Subcutaneous abdominal adipose tissue (tissue), 5 donors: ENCODE measurements at regions not wholly inside any gene's neighbourhood (a gene's known extent, or its start where the extent isn't known, plus 50 kb on each side); places are given as distances from the start of the nearest gene placed in this dataset.

Experiments
- H3K27ac ChIP-seq: one replicate; pipeline ENCODE4 v1.7.0; 2013; ENCODE audit warnings: low read depth, mild to moderate bottlenecking, inconsistent platforms, low read length, moderate library complexity
- H3K27me3 ChIP-seq, 5 donors: one replicate each; pipeline ENCODE4 v1.7.0; 2013; ENCODE audit warnings: low read length in 5 of 5, inconsistent platforms in 1 of 5; ENCODE audit not compliant: control insufficient read depth in 5 of 5, insufficient read depth in 4 of 5
- H3K36me3 ChIP-seq, 5 donors: one replicate each; pipeline ENCODE4 v1.7.0; 2013; ENCODE audit warnings: low read length in 5 of 5; ENCODE audit not compliant: control insufficient read depth in 5 of 5, insufficient read depth in 5 of 5
- H3K4me1 ChIP-seq, 5 donors: one replicate each; pipeline ENCODE4 v1.7.0; 2013; ENCODE audit warnings: low read length in 5 of 5, mild to moderate bottlenecking in 3 of 5, moderate library complexity in 1 of 5; ENCODE audit not compliant: control insufficient read depth in 5 of 5, insufficient read depth in 5 of 5
- H3K4me3 ChIP-seq, 5 donors: one replicate each; pipeline ENCODE4 v1.7.0; 2013; ENCODE audit warnings: low read length in 5 of 5, low read depth in 1 of 5
- H3K9ac ChIP-seq, 5 donors: one replicate each; pipeline ENCODE4 v1.7.0; 2013; ENCODE audit warnings: low read length in 5 of 5, mild to moderate bottlenecking in 4 of 5, moderate library complexity in 3 of 5
- H3K9me3 ChIP-seq, 5 donors: one replicate each; pipeline ENCODE4 v1.7.0; 2013; ENCODE audit warnings: low read length in 5 of 5; ENCODE audit not compliant: control insufficient read depth in 5 of 5
- donor health status: healthy.
- donor health status: healthy.
- donor health status: healthy.
- donor health status: healthy.
- donor health status: healthy.

DNA sequence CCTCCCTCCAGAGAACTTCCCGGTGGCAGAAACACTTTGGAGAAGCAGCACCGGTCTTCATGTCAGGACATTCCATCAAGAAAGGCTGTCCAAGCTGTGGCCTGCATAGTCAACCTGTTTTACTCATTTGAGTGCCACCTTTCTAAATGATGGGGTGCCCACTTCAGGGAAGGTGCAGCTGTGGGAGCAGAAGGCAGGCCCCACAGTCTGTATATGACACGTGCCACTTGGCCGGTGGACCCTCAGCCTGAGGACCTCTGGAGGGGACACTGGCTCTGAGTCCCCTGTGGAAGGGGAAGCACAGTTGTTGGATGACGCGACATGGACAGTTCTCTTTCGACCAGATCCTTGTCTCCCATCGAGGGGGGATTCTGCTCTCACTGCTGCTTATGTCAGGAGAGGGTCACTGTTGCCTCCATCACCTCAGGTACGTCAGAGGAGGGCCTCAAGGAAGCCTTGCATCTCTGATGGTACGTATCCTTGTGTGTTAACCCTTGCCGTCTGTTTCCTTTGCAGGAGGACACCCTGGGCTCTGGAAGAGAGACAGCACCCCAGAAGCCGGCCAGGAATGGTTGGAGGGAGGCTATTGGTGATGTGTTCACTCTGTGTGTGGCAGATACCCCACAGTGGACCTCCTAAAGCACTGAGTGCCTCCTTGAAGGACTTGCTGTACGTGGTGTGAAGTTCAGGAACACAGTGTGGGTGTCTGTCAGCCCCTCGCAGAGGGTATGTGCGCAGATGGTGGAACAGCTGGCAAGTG, 132.1 kb upstream of the RTL1 start:
- Histone ChIP-seq H3K4me1 (no peaks in the 10 kb centered on the region), H3K9me3 (no peaks in the 10 kb centered on the region), H3K36me3 (no peaks in the 10 kb centered on the region), H3K9ac (no peak overlapping the region), H3K27me3 (peaks cover 0 to 4% (median 0%) of the 10 kb centered on the region in 5 donors), H3K27ac (no peak overlapping the region), H3K4me3 (no peak overlapping the region)

DNA sequence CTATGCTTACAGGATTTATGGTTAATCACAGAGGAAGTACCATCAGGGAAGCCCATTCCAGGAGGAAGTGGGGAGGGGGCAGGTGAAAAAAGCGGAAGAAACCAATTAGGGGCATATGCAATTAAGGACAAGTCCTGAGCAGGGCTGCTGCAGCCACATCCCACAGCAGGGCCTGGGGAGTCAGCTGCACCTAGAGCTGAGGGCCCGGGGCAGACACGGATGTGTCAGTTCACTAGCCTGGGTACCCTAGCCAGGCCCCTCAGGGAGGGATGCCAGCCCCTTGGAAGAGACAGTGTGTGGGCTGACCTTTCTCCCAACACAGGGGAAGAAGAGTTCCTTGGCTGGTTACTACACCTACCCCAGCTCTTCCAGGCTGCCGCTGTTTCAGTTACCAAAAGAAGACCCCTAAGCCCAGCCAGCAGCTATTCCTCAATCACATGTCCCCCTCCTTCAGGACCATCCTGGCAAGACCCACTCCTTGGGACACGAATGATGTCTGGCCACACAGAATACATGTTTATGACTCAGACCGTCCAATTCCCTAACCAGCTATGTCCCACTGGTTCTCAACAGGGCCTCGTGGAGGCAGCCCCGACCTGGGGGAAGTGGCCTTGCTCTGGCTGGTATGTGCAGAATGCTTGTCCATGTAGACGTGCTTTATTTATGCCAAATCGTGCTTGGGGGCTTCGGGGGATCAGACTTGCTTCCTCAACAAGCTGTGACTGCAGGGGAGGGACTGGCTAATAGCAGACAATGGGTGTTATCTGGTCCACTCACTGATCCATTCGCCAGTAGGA, 133.7 kb upstream of the RTL1 start:
- Histone ChIP-seq H3K36me3 (no peaks in the 10 kb centered on the region), H3K27me3 (peaks cover 0 to 4% (median 0%) of the 10 kb centered on the region in 5 donors)

DNA sequence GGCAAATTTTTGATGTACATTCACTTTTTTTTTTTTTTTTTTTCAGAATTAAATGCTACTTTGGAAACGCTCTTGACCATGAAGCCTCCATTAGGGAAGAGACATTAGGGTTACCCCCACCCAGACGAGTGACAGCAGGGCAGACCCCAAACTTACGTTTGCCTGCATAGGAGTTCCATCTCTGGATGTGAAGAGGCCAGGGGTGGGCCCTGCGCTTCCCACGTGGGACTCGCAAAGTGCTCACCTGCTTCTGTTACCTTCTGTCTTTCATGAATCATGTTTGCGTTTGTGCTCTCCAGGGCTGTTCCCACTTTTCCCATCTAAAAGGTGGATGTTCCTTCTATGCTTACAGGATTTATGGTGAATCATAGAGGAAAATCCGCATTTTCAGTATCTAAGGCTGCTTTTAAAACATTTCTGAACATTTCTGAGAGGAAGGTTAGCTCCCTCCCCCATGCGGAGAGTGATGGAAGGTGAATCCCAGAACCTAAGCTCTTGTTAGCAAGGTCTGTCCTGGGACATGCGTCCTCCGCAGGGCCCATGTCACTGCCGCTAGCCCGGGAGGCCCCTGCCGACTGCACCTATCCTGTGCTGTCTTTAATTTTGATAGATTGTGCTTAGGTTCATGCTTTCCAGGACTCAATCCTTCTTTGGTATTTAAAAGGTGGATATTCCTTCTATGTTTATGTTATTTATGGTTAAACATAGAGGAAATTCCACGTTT, 135.7 kb upstream of the RTL1 start:
- no peaks in the 10 kb centered on the region for H3K36me3 ChIP-seq
- peaks cover 0 to 4% (median 0%) of the 10 kb centered on the region in 5 donors for H3K27me3 ChIP-seq
- H3K9ac ChIP-seq: no peak overlapping the region
- no peaks in the 10 kb centered on the region for H3K4me1 ChIP-seq
- no peak overlapping the region for H3K27ac ChIP-seq
- no peak overlapping the region for H3K4me3 ChIP-seq
- H3K9me3 ChIP-seq: no peaks in the 10 kb centered on the region

More for the DNA sequence above, 133.7 kb upstream of the RTL1 start:
- Histone ChIP-seq H3K4me1 (no peaks in the 10 kb centered on the region), H3K27ac (no peak overlapping the region), H3K9ac (no peak overlapping the region), H3K9me3 (no peaks in the 10 kb centered on the region), H3K4me3 (no peak overlapping the region)

DNA sequence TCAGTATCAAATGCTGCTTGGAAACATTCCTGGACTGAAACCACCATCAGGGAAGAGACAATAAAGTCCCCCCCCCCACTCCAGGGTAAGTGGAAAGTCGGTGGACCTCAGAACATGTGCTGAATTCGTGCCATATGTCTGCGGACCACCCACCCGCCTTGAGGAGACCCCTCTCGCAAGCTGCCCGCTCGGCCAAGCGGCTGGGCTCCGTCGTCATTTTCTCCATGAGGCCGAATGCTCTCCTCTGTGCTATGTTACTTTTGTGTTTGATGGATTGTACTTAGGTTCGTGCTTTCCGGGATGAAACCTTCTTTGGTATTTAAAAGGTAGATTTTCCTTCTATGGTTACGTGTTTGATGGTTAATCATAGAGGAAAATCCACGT, 136.2 kb upstream of the RTL1 start:
- Histone ChIP-seq H3K9ac (no peak overlapping the region), H3K4me1 (no peaks in the 10 kb centered on the region), H3K27ac (no peak overlapping the region), H3K36me3 (no peaks in the 10 kb centered on the region), H3K4me3 (no peak overlapping the region), H3K27me3 (peaks cover 0 to 4% (median 0%) of the 10 kb centered on the region in 5 donors), H3K9me3 (no peaks in the 10 kb centered on the region)

- H3K27ac ChIP-seq: no peak overlapping the region
- H3K27me3 ChIP-seq: peaks cover 0 to 1% (median 0%) of the 10 kb centered on the region in 5 donors
- no peak overlapping the region for H3K4me3 ChIP-seq
- H3K9me3 ChIP-seq: no peaks in the 10 kb centered on the region
- no peak overlapping the region for H3K9ac ChIP-seq
- H3K4me1 ChIP-seq: no peaks in the 10 kb centered on the region
- H3K36me3 ChIP-seq: no peaks in the 10 kb centered on the region
Observed at GRCh38 chr14:101040538-101041442, 137.3 kb upstream of the RTL1 start.

DNA sequence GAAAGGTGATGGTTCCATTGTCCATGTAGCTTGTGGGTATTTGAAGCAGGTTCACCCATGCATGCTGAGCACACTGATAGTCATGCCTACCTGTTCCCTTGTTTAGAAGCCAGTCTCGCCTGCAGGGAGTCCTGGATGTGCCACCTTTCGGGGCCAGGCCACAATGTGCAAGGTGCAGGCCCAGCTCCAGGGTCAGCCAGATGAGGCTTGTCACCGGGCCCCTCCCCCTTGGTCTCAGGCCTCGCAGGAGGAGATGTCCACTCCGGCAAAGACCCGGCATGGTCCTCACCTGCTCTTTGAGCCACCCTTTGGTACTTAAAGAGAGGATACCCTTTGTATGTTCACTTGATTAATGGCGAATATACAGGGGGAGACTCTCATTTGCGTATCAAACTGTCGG, 140.4 kb upstream of the RTL1 start:
- Histone ChIP-seq H3K9ac (no peak overlapping the region), H3K9me3 (no peaks in the 10 kb centered on the region), H3K4me3 (no peak overlapping the region), H3K27me3 (peaks cover 0 to 4% (median 0%) of the 10 kb centered on the region in 5 donors), H3K4me1 (no peaks in the 10 kb centered on the region), H3K36me3 (no peaks in the 10 kb centered on the region), H3K27ac (no peak overlapping the region)

- no peak overlapping the region for H3K9ac ChIP-seq
- H3K36me3 ChIP-seq: peaks cover 0 to under 1% (median 0%) of the 10 kb centered on the region in 5 donors
- no peak overlapping the region for H3K4me3 ChIP-seq
- H3K27me3 ChIP-seq: peaks cover 0 to 5% (median 0%) of the 10 kb centered on the region in 5 donors
- no peaks in the 10 kb centered on the region for H3K4me1 ChIP-seq
- no peaks in the 10 kb centered on the region for H3K9me3 ChIP-seq
- H3K27ac ChIP-seq: no peak overlapping the region
Observed at GRCh38 chr14:101044741-101045140, 141.2 kb upstream of the RTL1 start.

GRCh38 chr14:101045511-101045910, 142.0 kb upstream of the RTL1 start:
- H3K27me3 ChIP-seq: peaks cover 0 to 9% (median 0%) of the 10 kb centered on the region in 5 donors
- H3K4me3 ChIP-seq: no peak overlapping the region
- no peak overlapping the region for H3K27ac ChIP-seq
- H3K9ac ChIP-seq: no peak overlapping the region
- no peaks in the 10 kb centered on the region for H3K9me3 ChIP-seq
- peaks cover 0 to 3% (median 0%) of the 10 kb centered on the region in 5 donors for H3K36me3 ChIP-seq
- no peaks in the 10 kb centered on the region for H3K4me1 ChIP-seq

GRCh38 chr14:101046071-101046470, 142.5 kb upstream of the RTL1 start:
- H3K4me1 ChIP-seq: no peaks in the 10 kb centered on the region
- H3K27me3 ChIP-seq: peaks cover 0 to 9% (median under 1%) of the 10 kb centered on the region in 5 donors
- H3K4me3 ChIP-seq: no peak overlapping the region
- H3K9me3 ChIP-seq: no peaks in the 10 kb centered on the region
- no peak overlapping the region for H3K27ac ChIP-seq
- peaks cover 0 to 4% (median 0%) of the 10 kb centered on the region in 5 donors for H3K36me3 ChIP-seq
- no peak overlapping the region for H3K9ac ChIP-seq
